SK-N-MC (cell line): ENCODE measurements at regions not wholly inside any gene's neighbourhood (a gene's known extent, or its start where the extent isn't known, plus 50 kb on each side); places are given as distances from the start of the nearest gene placed in this dataset.
A peak's percentile ranks its signal among the peaks of the same experiment; 100 is the strongest.

Experiments
- DNase-seq: peaks from one replicate; pipeline ENCODE4 v3.0.0-alpha.2; 2011; ENCODE audit warnings: low read depth, low spot score
- H3K27ac ChIP-seq: fragments of 200-600 bp; sonication (generic); 2 replicates; pipeline ENCODE4 v1.5.1; 2016; ENCODE audit warnings: mixed run types
- H3K36me3 ChIP-seq: fragments of 200-600 bp; sonication (generic); 2 replicates; pipeline ENCODE4 v1.6.1; 2017; ENCODE audit warnings: antibody characterized with exemption, low read length, mixed read lengths; ENCODE audit not compliant: insufficient read depth
- H3K4me3 ChIP-seq: fragments of 200-600 bp; sonication (generic); 2 replicates; pipeline ENCODE4 v1.5.1; 2016
- H3K9ac ChIP-seq: fragments of 200-600 bp; sonication (generic); 2 replicates; pipeline ENCODE4 v1.8.0; 2017; ENCODE audit warnings: mixed run types, mixed read lengths; ENCODE audit not compliant: insufficient read length
- H3K9me3 ChIP-seq: fragments of 200-600 bp; sonication (generic); 2 replicates; pipeline ENCODE4 v1.6.1; 2017; ENCODE audit warnings: low read depth, mild to moderate bottlenecking, antibody characterized with exemption, low read length, moderate library complexity, mixed read lengths
- EZH2 ChIP-seq: fragments of 200-600 bp; sonication (generic); IDR thresholded peaks from one replicate; pipeline ENCODE4 v1.6.1; 2017; ENCODE audit warnings: antibody characterized with exemption
- FOXP2 ChIP-seq: optimal IDR thresholded peaks from 2 replicates; pipeline ENCODE3; 2011; ENCODE audit warnings: mild to moderate bottlenecking, moderate library complexity; ENCODE audit not compliant: insufficient read depth; ENCODE audit errors: extremely low read length, control extremely low read depth
- POLR2AphosphoS5 ChIP-seq: IDR thresholded peaks from 2 replicates; pipeline ENCODE4 v1.6.1; 2012; ENCODE audit warnings: mild to moderate bottlenecking, low read depth, low read length, borderline replicate concordance

DNA sequence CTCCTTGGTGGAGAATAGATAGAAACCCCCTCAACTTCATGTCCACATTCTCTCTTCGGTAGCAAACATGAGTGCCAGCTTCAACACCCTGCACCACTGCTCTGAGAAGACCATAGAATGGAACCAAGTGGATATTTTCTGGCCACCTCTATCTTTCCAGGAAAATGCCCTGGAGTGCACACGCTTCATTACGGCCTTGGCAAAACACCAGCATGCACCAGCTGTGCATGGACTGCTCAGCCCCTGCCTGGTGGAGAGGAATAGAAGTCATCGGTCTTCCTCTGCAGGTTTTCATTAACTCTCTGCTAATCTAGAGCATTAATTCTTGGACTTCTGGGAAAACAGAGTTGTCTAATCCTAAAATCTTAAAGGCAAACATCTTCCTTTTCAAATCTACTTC is 211.6 kb upstream of the TMEM161B start:
- H3K27ac ChIP-seq, result peak overlapping the region; percentile 60; the same call in 1 of the 2 replicates
- H3K36me3 ChIP-seq, result no peaks in the 10 kb centered on the region
- no peaks in the 10 kb centered on the region for H3K9me3 ChIP-seq
- TF ChIP-seq POLR2AphosphoS5 (no peak), FOXP2 (no peak), EZH2 (no peak)
- no peak for DNase-seq
- H3K4me3 ChIP-seq, result peak overlapping the region; percentile 66
- H3K9ac ChIP-seq, result no peak overlapping the region

DNA sequence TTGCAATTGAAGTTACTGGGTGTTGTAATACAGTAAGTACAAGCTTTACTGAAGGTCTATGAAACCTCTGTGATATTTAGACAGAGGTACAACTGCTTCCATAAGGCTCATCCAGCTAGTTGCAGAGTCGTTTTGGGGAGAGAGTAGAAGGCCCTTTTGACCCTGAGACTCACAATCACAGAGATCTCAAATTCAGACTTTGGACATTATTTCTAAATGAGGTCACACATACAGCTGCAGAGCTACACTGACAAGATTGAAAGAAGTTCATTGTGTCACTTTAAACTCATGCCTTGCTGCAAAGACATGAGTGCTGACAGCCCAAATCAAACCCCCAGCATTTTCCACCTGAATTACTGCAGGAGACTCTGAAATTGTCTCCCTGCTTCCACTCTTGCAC is 205.9 kb upstream of the TMEM161B start:
- Histone ChIP-seq H3K27ac (no peak overlapping the region), H3K36me3 (no peaks in the 10 kb centered on the region), H3K9ac (no peak overlapping the region), H3K4me3 (no peak overlapping the region), H3K9me3 (no peaks in the 10 kb centered on the region)
- no peak for DNase-seq
- no peak for TF ChIP-seq POLR2AphosphoS5
- no peak for TF ChIP-seq FOXP2
- TF ChIP-seq EZH2, result no peak

DNA sequence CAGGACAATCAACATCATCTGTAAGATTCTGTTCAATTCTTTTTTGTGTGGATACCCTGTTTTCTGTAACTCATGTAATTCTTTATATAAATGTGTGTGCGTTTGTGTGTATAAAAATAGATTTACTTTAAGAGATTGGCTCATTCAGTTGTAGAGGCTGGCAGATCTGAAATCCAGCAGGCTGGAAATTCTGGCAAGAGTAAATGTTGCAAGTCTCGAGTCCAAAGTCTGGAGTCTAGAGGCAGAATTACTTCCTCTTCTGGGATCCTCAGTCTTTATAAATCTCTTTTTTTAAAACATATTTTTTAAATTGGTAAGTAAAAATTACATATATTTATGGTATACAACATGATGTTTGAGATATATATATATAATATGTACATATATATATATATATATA is 202.1 kb upstream of the TMEM161B start:
- Histone ChIP-seq H3K36me3 (no peaks in the 10 kb centered on the region), H3K9me3 (no peaks in the 10 kb centered on the region), H3K4me3 (no peak overlapping the region), H3K27ac (no peak overlapping the region), H3K9ac (no peak overlapping the region)
- TF ChIP-seq EZH2 (no peak), FOXP2 (no peak), POLR2AphosphoS5 (no peak)
- no peak for DNase-seq

DNA sequence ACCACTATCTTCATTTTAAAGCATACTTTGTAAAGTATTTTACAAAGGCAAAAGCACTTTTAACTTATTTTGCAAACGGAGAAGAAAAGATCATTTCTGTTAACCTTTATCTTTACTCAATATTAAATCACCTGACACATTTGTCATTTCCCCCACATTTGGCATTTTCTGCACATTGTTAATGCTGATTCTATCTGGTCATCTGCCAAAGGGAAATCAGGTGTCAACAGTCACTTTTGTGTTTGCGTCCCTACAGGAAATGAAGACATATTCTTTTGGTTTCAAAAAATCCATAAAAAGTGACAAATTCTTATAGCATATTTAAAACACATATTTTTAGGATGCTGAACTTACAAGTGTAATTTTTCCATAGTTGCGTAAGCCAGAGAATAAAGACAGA is 191.3 kb upstream of the TMEM161B start:
- no peak for DNase-seq
- Histone ChIP-seq H3K9ac (no peak overlapping the region), H3K36me3 (no peaks in the 10 kb centered on the region), H3K9me3 (no peaks in the 10 kb centered on the region), H3K27ac (no peak overlapping the region), H3K4me3 (no peak overlapping the region)
- TF ChIP-seq POLR2AphosphoS5 (no peak), FOXP2 (no peak), EZH2 (no peak)

DNA sequence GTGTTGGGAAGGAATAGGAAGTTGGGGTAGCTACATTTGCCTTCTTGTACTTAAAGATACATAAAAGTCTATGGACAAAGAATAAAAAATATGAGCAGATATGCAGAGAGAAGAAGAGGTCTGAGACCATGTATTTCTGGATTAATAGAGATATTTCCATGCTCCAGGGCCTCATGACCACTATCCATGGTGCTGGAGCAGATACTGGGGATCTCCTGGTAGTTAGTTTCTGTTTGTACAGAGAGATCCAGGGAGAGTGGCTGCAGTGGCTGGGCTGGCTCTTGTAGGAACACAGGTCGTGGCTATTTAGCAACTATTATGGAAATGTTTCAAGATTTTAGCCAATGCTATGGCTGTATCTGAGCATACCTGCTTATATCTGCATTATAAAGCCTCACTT is 184.2 kb upstream of the TMEM161B start:
- no peak overlapping the region for H3K9ac ChIP-seq
- TF ChIP-seq POLR2AphosphoS5, result no peak
- no peak for TF ChIP-seq FOXP2
- no peak for TF ChIP-seq EZH2
- no peak for DNase-seq
- no peaks in the 10 kb centered on the region for H3K9me3 ChIP-seq
- H3K4me3 ChIP-seq, result no peak overlapping the region
- H3K27ac ChIP-seq, result no peak overlapping the region
- H3K36me3 ChIP-seq, result no peaks in the 10 kb centered on the region

DNA sequence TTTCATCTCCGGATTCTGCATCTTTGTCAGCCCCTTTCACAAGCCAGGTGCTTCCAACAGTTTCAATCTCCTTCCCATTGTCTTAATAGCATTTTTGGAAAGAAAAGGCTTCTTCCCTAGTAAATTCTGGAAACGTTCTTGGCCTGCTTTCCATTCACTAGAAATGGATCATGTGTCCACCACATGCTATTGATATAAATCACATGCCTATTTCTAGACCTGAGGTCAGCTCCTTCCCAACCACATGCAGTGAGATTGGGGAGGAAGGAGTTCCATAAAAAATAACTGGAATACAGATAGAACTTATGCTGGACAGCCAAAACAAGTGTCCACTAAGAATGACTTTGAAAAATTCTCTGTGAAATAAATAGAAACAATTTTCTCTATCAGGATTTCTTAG is 181.6 kb upstream of the TMEM161B start:
- no peaks in the 10 kb centered on the region for H3K36me3 ChIP-seq
- no peak overlapping the region for H3K27ac ChIP-seq
- DNase-seq, result no peak
- no peak overlapping the region for H3K9ac ChIP-seq
- H3K9me3 ChIP-seq, result no peaks in the 10 kb centered on the region
- H3K4me3 ChIP-seq, result no peak overlapping the region
- no peak for TF ChIP-seq FOXP2
- TF ChIP-seq EZH2, result no peak
- no peak for TF ChIP-seq POLR2AphosphoS5

DNA sequence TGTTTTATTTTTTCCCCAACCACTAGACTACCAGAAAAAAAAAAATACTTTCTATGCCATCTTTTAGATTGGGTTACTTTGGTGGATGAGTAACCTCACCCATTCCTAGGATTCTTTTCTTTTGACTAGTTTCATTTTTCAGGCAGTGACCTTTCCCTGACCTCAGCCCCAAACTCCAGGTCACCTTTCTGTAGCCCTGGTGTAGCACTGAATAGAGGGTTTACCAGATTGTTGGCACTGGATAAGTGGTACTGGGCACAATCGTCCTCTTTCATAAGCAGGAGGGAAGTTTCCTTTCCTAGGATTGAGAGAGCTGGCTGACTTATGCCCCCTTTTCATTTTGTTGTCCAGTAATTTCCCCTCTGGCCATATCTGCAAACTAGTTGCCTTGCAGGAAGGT is 169.4 kb upstream of the TMEM161B start:
- H3K27ac ChIP-seq, result no peak overlapping the region

DNA sequence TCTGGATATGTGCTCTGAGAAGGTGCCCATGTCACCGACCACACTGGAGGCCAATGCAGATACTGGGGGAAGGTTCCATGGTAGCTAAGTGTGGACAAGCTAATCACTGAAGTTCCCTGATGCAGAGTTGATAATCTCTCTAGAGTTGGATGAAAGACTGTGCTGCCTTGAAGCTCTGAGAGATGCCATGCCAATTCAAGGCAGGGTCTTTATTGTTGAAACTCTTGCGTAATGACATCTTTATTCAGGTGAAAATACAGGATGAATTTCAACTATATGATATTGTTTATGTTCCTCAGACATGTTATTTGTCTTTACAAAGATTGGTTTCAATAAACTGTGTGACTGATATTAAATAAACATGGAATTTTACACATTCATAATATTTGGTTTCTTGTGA is 167.6 kb upstream of the TMEM161B start:
- Histone ChIP-seq H3K27ac (no peak overlapping the region), H3K9me3 (no peaks in the 10 kb centered on the region), H3K36me3 (no peaks in the 10 kb centered on the region), H3K9ac (no peak overlapping the region), H3K4me3 (no peak overlapping the region)
- no peak for TF ChIP-seq POLR2AphosphoS5
- no peak for TF ChIP-seq EZH2
- TF ChIP-seq FOXP2, result no peak
- DNase-seq, result no peak

More for the DNA sequence above, 169.4 kb upstream of the TMEM161B start:
- Histone ChIP-seq H3K36me3 (no peaks in the 10 kb centered on the region), H3K9ac (no peak overlapping the region), H3K9me3 (no peaks in the 10 kb centered on the region), H3K4me3 (no peak overlapping the region)
- no peak for DNase-seq
- TF ChIP-seq FOXP2 (no peak), POLR2AphosphoS5 (no peak), EZH2 (no peak)

DNA sequence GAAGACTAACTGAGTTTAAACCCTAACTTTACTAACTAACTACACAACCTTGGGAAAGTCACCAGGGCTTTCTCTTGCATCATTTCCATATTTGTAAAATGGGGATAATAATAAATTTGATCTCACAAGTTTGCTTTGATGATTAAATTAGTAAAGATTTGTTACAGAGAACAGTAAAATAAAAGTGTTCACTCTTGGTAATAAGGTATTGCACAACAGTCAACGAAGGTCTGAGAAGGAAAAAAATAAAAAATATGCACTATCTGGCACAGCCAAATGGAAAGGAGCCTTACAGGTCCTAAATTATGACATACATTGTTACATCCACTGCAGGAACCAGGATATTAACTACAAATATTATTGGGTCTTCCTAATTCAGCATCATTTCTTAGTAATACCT is 160.0 kb upstream of the TMEM161B start:
- no peak for DNase-seq
- no peak overlapping the region for H3K27ac ChIP-seq
- H3K36me3 ChIP-seq, result no peaks in the 10 kb centered on the region
- no peaks in the 10 kb centered on the region for H3K9me3 ChIP-seq
- no peak overlapping the region for H3K4me3 ChIP-seq
- H3K9ac ChIP-seq, result no peak overlapping the region
- TF ChIP-seq FOXP2, result no peak
- no peak for TF ChIP-seq EZH2
- no peak for TF ChIP-seq POLR2AphosphoS5

DNA sequence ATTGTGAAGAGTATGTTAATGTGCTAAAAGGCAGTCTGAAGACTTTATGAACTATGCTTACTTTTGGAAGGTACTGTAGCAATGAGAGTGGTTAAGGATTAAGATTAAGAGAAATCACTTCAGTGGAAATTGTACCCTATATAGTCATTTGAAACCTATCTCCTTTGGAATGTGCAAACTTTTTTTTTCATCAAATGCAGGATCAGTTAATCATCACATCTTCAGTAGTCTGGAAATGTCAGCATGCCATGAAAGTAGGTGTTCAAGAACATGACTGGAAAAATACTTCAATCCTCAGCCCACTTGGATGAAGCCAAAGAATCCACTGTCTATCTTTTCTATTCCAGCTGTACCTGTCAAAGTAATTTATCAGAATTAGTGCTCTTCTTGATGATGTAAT is 157.8 kb upstream of the TMEM161B start:
- no peaks in the 10 kb centered on the region for H3K9me3 ChIP-seq
- H3K36me3 ChIP-seq, result no peaks in the 10 kb centered on the region
- TF ChIP-seq FOXP2 (no peak), POLR2AphosphoS5 (no peak), EZH2 (no peak)
- H3K9ac ChIP-seq, result no peak overlapping the region
- H3K27ac ChIP-seq, result no peak overlapping the region
- H3K4me3 ChIP-seq, result no peak overlapping the region
- no peak for DNase-seq
